Right hindlimb (tissue), 1 donor: ENCODE measurements at regions not wholly inside any gene's neighbourhood (a gene's known extent, or its start where the extent isn't known, plus 50 kb on each side); places are given as distances from the start of the nearest gene placed in this dataset.

Experiments used
- DNase-seq: peaks from one replicate; pipeline ENCODE4 v3.0.0-alpha.2; 2018

- DNase-seq: no peak
Observed at GRCh38 chr18:68330658-68331057, 384.2 kb downstream of the TMX3 start.

- no peak for DNase-seq
Observed at GRCh38 chr18:68323921-68324320, 391.0 kb downstream of the TMX3 start.

- no peak for DNase-seq
Observed at GRCh38 chr18:68316636-68317035, 398.3 kb downstream of the TMX3 start.

- DNase-seq: no peak
Observed at GRCh38 chr18:68314403-68314802, 400.5 kb downstream of the TMX3 start.

- no peak for DNase-seq
Observed at GRCh38 chr18:68301441-68301840, 413.5 kb downstream of the TMX3 start.

- no peak for DNase-seq
Observed at GRCh38 chr18:68299906-68300305, 415.0 kb downstream of the TMX3 start.

GRCh38 chr18:68298330-68298729, 416.6 kb downstream of the TMX3 start:
- DNase-seq: no peak

GRCh38 chr18:68288408-68288807, 426.5 kb downstream of the TMX3 start:
- DNase-seq: no peak

GRCh38 chr18:68284236-68284780, 430.6 kb downstream of the TMX3 start:
- DNase-seq: no peak

DNA sequence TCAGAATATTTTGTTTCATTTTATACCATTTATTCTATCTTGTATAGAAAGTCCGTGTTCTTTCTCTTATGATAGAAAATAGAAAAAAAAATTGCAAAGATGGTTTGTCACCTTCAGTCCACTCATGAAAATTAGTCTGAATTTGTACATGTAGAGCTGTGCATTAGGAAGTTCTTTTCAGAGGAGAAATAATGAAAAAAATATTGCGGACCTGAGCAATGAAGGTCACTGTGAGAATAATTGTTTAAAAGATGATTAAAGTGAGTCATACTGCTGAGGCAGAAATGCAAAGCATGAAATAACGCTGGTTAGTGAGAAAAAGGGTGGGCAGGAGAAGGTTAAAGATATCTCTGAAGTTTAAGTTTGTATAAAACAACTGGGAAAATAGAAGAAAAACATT, 431.1 kb downstream of the TMX3 start:
- DNase-seq: no peak

DNA sequence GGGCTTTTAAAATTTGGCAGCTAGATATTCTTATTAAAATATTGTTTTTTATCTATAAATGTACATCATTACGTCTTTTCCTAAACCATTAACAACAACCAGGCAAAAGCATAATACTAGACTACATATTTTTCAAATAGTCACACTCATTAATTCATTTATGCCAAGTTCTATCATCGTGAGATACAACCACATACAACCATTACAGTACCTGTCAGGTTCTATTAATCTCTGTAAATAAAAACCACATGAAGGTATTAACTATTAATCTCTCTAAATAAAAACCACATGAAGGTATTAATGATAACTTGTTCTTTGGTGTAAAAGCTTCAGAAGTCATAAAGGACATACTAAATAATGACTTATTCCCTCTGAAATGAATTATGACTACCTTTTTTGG, 432.7 kb downstream of the TMX3 start:
- DNase-seq: no peak

GRCh38 chr18:68275616-68276015, 439.3 kb downstream of the TMX3 start:
- DNase-seq: no peak

GRCh38 chr18:68270017-68270416, 444.9 kb downstream of the TMX3 start:
- no peak for DNase-seq

GRCh38 chr18:68267583-68267982, 447.3 kb downstream of the TMX3 start:
- DNase-seq: no peak

DNA sequence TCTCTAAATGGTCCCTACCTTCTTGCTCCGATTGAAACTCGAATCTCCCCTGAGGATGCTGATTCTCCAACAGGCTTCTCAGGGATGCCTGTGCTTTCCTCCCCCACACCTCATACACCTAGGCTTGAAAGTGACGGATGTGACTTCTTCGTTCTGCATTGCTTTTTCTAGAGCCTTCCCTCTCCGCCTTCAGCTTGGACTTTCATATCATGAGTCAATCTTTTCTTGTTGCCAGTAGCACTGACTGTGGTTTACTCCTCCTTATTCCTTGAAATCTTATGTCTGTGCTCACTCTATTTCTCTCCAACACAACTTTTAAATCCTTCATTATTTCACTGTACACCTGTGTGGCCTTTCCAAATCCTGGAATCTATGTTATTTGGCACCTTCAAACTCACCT, 451.4 kb downstream of the TMX3 start:
- DNase-seq: no peak

- no peak for DNase-seq
Observed at GRCh38 chr18:68262690-68263294, 452.1 kb downstream of the TMX3 start.

- DNase-seq: no peak
Observed at GRCh38 chr18:68256418-68257067, 458.4 kb downstream of the TMX3 start.

GRCh38 chr18:68244786-68245185, 470.1 kb downstream of the TMX3 start:
- DNase-seq: no peak

GRCh38 chr18:68241881-68242280, 473.0 kb downstream of the TMX3 start:
- DNase-seq: no peak

GRCh38 chr18:68234676-68235075, 480.2 kb downstream of the TMX3 start:
- no peak for DNase-seq

DNA sequence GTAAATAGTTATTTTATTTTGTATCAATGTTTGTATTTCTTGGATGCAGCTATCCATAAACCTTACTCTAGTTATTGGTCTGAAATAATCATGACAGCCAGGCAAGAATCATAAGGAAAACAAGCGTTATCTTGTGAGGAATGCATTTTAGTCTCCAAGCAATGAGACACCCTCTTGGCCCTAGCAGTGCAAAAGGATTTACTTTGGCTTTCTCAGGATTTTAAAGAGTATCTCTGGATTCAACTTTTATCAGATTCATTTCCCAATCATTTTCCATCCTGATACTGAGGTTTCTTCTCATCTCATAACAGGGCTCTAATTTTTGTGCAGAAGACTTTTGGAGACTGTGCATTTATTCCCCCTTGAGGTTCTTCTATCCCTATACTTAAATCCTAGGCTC, 480.8 kb downstream of the TMX3 start:
- no peak for DNase-seq

DNA sequence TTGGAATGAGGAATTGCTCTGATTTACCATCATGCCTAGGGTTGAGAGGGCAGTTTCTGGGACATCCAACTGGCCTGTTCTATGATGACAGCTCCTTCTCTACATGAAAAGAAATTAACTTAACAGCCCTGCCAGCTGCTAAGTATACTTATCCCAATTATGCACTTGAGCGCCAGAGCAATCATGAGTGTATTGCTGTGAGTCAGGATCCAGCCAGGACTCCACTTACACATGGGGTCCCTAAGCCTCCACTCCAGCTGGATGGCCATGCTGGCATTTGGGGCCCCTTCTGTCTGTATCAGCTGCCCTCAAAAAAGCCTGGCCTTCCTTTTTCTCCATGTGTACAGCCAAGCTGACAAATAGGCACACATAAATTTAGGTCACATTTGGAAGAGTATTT, 481.9 kb downstream of the TMX3 start:
- DNase-seq: no peak

- no peak for DNase-seq
Observed at GRCh38 chr18:68229351-68229750, 485.6 kb downstream of the TMX3 start.

- DNase-seq: no peak
Observed at GRCh38 chr18:68221111-68221724, 493.7 kb downstream of the TMX3 start.
